ENCODE measurements at regions not wholly inside any gene's neighbourhood (a gene's known extent, or its start where the extent isn't known, plus 50 kb on each side); places are given as distances from the start of the nearest gene placed in this dataset.

DNA sequence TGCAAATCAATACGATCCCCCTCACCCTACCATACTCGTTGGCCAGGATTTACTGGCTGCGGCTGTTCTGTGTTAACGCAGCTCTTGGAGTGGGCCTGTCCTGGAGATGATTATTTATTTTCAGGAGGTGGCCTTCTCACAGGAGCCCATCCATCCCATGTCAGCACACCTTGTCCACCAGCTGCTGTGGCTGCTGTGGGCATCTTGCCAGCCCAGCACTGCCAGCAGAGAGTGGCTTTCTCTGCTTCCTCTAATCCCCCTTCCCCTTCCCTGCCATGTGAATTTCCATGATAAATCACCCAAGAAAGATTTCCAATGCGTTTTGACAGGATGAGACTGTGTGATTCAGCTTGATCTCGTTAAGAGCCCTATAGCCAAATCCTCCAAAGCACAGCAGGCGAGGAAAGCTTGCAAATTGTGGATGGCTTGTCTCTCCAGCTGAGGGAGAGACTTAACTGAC is 309.1 kb upstream of the C11orf87 start:
- TF ChIP-seq CTCF (IDR thresholded peaks at IDR 0.05; ENCODE audit: borderline replicate concordance, extremely low read depth, low read length, poor library complexity, severe bottlenecking) (no peak), EZH2 (IDR thresholded peaks at IDR 0.05; ENCODE audit: borderline replicate concordance, low read depth, low read length, severe bottlenecking) (no peak)
